Astrocyte (in vitro differentiated cells and primary cell): ENCODE measurements at regions not wholly inside any gene's neighbourhood (a gene's known extent, or its start where the extent isn't known, plus 50 kb on each side); places are given as distances from the start of the nearest gene placed in this dataset.

Source experiments
- DNase-seq: peaks from one replicate; pipeline ENCODE4 v3.0.0-alpha.2; 2010; ENCODE audit warnings: low read depth
- FAIRE-seq: peaks from 2 replicates; lab custom pipeline; 2011; peaks lifted over from hg19 to GRCh38; lab: Jason Lieb, UNC
- H2AFZ ChIP-seq: 2 replicates; pipeline ENCODE4 v1.6.0; 2012; ENCODE audit warnings: low read depth, low read length, inconsistent platforms
- H3K27ac ChIP-seq: 2 replicates; pipeline ENCODE4 v1.5.1; 2011; ENCODE audit warnings: low read depth, low read length, inconsistent platforms
- H3K27me3 ChIP-seq: 2 replicates; pipeline ENCODE4 v1.6.0; 2011; ENCODE audit warnings: low read length, inconsistent platforms; ENCODE audit not compliant: insufficient read depth
- H3K36me3 ChIP-seq: 2 replicates; pipeline ENCODE4 v1.5.1; 2011; ENCODE audit warnings: low read length, inconsistent platforms; ENCODE audit not compliant: insufficient read depth
- H3K4me1 ChIP-seq: 2 replicates; pipeline ENCODE4 v1.5.1; 2011; ENCODE audit warnings: low read length, inconsistent platforms; ENCODE audit not compliant: insufficient read depth
- H3K4me2 ChIP-seq: 2 replicates; pipeline ENCODE4 v1.6.0; 2012; ENCODE audit warnings: low read length, inconsistent platforms
- H3K4me3 ChIP-seq: 2 replicates; pipeline ENCODE4 v1.5.1; 2011; ENCODE audit warnings: low read depth, mild to moderate bottlenecking, low read length, inconsistent platforms; ENCODE audit not compliant: insufficient read depth
- H3K79me2 ChIP-seq: 2 replicates; pipeline ENCODE4 v1.6.0; 2012; ENCODE audit warnings: mild to moderate bottlenecking, low read length, inconsistent platforms; ENCODE audit not compliant: insufficient read depth
- H3K9ac ChIP-seq: 2 replicates; pipeline ENCODE4 v1.6.0; 2012; ENCODE audit warnings: mild to moderate bottlenecking, low read length, inconsistent platforms
- H3K9me3 ChIP-seq: 2 replicates; pipeline ENCODE4 v1.5.1; 2012; ENCODE audit warnings: low read depth, mild to moderate bottlenecking, low read length, inconsistent platforms; ENCODE audit not compliant: insufficient read depth
- H4K20me1 ChIP-seq: 2 replicates; pipeline ENCODE4 v1.6.0; 2012; ENCODE audit warnings: low read length, inconsistent platforms; ENCODE audit not compliant: insufficient read depth
- H3K27ac Mint-ChIP-seq: one replicate; pipeline ENCODE4 v1.8.0; 2021; ENCODE audit warnings: mild to moderate bottlenecking, mixed read lengths; ENCODE audit not compliant: unreplicated experiment
- H3K27me3 Mint-ChIP-seq: one replicate; pipeline ENCODE4 v1.8.0; 2021; ENCODE audit warnings: low read depth, mixed read lengths; ENCODE audit not compliant: unreplicated experiment
- H3K36me3 Mint-ChIP-seq: one replicate; pipeline ENCODE4 v1.8.0; 2021; ENCODE audit warnings: low read depth, mixed read lengths; ENCODE audit not compliant: unreplicated experiment
- H3K4me1 Mint-ChIP-seq: one replicate; pipeline ENCODE4 v1.8.0; 2021; ENCODE audit warnings: low read depth, mixed read lengths; ENCODE audit not compliant: unreplicated experiment
- H3K4me3 Mint-ChIP-seq: one replicate; pipeline ENCODE4 v1.8.0; 2021; ENCODE audit warnings: mild to moderate bottlenecking, moderate library complexity, mixed read lengths; ENCODE audit not compliant: unreplicated experiment
- H3K9me3 Mint-ChIP-seq: one replicate; pipeline ENCODE4 v1.8.0; 2021; ENCODE audit warnings: mild to moderate bottlenecking, mixed read lengths; ENCODE audit not compliant: unreplicated experiment
- CTCF ChIP-seq: IDR thresholded peaks from 2 replicates; pipeline ENCODE4 v1.5.1; 2011; ENCODE audit warnings: low read depth, mild to moderate bottlenecking, inconsistent platforms, low read length, moderate library complexity; ENCODE audit not compliant: insufficient read depth
- EZH2 ChIP-seq: IDR thresholded peaks from 2 replicates; pipeline ENCODE4 v1.6.1; 2012; ENCODE audit warnings: mild to moderate bottlenecking, low read length, inconsistent platforms; ENCODE audit not compliant: insufficient read depth

GRCh38 chr10:21162948-21163347, 265.8 kb upstream of the NEBL start:
- H3K9me3 Mint-ChIP-seq: peaks cover 3% of the 10 kb centered on the region
- H3K27me3 ChIP-seq: no peaks in the 10 kb centered on the region
- no peaks in the 10 kb centered on the region for H4K20me1 ChIP-seq
- H3K36me3 Mint-ChIP-seq: no peaks in the 10 kb centered on the region
- FAIRE-seq (no peak), DNase-seq (no peak)
- no peak overlapping the region for H3K4me3 ChIP-seq
- no peak overlapping the region for H3K9ac ChIP-seq
- H3K27ac ChIP-seq: no peak overlapping the region
- H3K27me3 Mint-ChIP-seq: no peaks in the 10 kb centered on the region
- H3K4me3 Mint-ChIP-seq: no peak overlapping the region
- no peak overlapping the region for H2AFZ ChIP-seq
- no peaks in the 10 kb centered on the region for H3K9me3 ChIP-seq
- no peaks in the 10 kb centered on the region for H3K4me1 ChIP-seq
- H3K4me1 Mint-ChIP-seq: no peaks in the 10 kb centered on the region
- no peaks in the 10 kb centered on the region for H3K36me3 ChIP-seq
- H3K27ac Mint-ChIP-seq: no peak overlapping the region
- TF ChIP-seq EZH2 (no peak), CTCF (no peak)
- H3K79me2 ChIP-seq: no peaks in the 10 kb centered on the region
- H3K4me2 ChIP-seq: no peak overlapping the region

- H3K79me2 ChIP-seq: no peaks in the 10 kb centered on the region
- no peaks in the 10 kb centered on the region for H3K36me3 Mint-ChIP-seq
- H3K36me3 ChIP-seq: no peaks in the 10 kb centered on the region
- H3K9me3 Mint-ChIP-seq: peaks cover 3% of the 10 kb centered on the region
- H3K27me3 ChIP-seq: no peaks in the 10 kb centered on the region
- no peaks in the 10 kb centered on the region for H3K4me1 ChIP-seq
- no peak overlapping the region for H3K27ac Mint-ChIP-seq
- no peak overlapping the region for H3K9ac ChIP-seq
- no peaks in the 10 kb centered on the region for H3K9me3 ChIP-seq
- no peak overlapping the region for H3K4me3 ChIP-seq
- no peak overlapping the region for H3K4me3 Mint-ChIP-seq
- H3K27me3 Mint-ChIP-seq: no peaks in the 10 kb centered on the region
- FAIRE-seq: no peak
- H4K20me1 ChIP-seq: no peaks in the 10 kb centered on the region
- TF ChIP-seq CTCF (no peak), EZH2 (no peak)
- no peaks in the 10 kb centered on the region for H3K4me1 Mint-ChIP-seq
- no peak overlapping the region for H3K27ac ChIP-seq
- H3K4me2 ChIP-seq: no peak overlapping the region
- DNase-seq: no peak
- no peak overlapping the region for H2AFZ ChIP-seq
Measured at GRCh38 chr10:21161647-21162046, 264.5 kb upstream of the NEBL start.

- Mint-ChIP-seq H3K36me3 (no peaks in the 10 kb centered on the region), H3K4me3 (no peak overlapping the region), H3K4me1 (no peaks in the 10 kb centered on the region), H3K9me3 (peaks cover 3% of the 10 kb centered on the region), H3K27ac (no peak overlapping the region), H3K27me3 (no peaks in the 10 kb centered on the region)
- DNase-seq (no peak), FAIRE-seq (no peak)
- Histone ChIP-seq H3K36me3 (no peaks in the 10 kb centered on the region), H3K9ac (no peak overlapping the region), H3K79me2 (no peaks in the 10 kb centered on the region), H3K4me1 (no peaks in the 10 kb centered on the region), H4K20me1 (no peaks in the 10 kb centered on the region), H3K9me3 (no peaks in the 10 kb centered on the region), H3K27me3 (peaks cover under 1% of the 10 kb centered on the region), H3K4me3 (no peak overlapping the region), H3K4me2 (no peak overlapping the region), H3K27ac (no peak overlapping the region), H2AFZ (no peak overlapping the region)
- TF ChIP-seq CTCF (no peak), EZH2 (no peak)
Measured at GRCh38 chr10:21161090-21161625, 264.0 kb upstream of the NEBL start.
